Neural progenitor cell (in vitro differentiated cells): ENCODE measurements at regions not wholly inside any gene's neighbourhood (a gene's known extent, or its start where the extent isn't known, plus 50 kb on each side); places are given as distances from the start of the nearest gene placed in this dataset.

Source experiments
- EZH2 ChIP-seq: fragments of 200-600 bp; sonication (generic); IDR thresholded peaks from 2 replicates; pipeline ENCODE4 v1.6.1; 2017; ENCODE audit warnings: antibody characterized with exemption, mild to moderate bottlenecking, moderate library complexity
- EZH2phosphoT487 ChIP-seq: fragments of 200-600 bp; sonication (generic); IDR thresholded peaks from 2 replicates; pipeline ENCODE4 v1.6.1; 2017; ENCODE audit warnings: antibody characterized with exemption
- TF ChIP-seq, protein P1 (sequence below): fragments of 200-600 bp; sonication (generic); IDR thresholded peaks from 2 replicates; pipeline ENCODE4 v1.5.1; 2017; ENCODE audit warnings: antibody characterized with exemption, mild to moderate bottlenecking

DNA sequence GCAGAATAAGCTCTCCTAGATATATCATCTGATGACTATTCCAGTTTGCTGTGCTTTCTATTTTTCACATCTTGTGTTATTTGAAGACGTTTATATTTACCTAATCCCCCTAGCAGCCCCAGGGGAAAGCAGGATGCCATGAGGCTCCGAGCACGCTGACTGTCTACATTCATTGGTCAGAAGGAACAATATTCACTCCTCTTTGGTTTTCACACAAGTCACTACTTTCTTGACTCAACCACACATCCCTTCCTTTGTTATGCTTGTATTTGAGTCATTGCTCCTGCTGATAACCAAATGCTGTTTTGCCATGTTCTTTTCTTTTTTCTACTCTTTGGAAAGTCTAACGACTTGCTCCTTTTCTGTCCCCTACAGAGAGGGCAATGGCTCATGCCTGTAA lies 86.5 kb upstream of the SLC38A2 start:
- TF ChIP-seq, protein P1, sequence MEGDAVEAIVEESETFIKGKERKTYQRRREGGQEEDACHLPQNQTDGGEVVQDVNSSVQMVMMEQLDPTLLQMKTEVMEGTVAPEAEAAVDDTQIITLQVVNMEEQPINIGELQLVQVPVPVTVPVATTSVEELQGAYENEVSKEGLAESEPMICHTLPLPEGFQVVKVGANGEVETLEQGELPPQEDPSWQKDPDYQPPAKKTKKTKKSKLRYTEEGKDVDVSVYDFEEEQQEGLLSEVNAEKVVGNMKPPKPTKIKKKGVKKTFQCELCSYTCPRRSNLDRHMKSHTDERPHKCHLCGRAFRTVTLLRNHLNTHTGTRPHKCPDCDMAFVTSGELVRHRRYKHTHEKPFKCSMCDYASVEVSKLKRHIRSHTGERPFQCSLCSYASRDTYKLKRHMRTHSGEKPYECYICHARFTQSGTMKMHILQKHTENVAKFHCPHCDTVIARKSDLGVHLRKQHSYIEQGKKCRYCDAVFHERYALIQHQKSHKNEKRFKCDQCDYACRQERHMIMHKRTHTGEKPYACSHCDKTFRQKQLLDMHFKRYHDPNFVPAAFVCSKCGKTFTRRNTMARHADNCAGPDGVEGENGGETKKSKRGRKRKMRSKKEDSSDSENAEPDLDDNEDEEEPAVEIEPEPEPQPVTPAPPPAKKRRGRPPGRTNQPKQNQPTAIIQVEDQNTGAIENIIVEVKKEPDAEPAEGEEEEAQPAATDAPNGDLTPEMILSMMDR, result no peak
- TF ChIP-seq EZH2, result no peak
- TF ChIP-seq EZH2phosphoT487, result no peak
